GM12878 (cell line): ENCODE measurements at regions not wholly inside any gene's neighbourhood (a gene's known extent, or its start where the extent isn't known, plus 50 kb on each side); places are given as distances from the start of the nearest gene placed in this dataset.

Source experiments
- ATAC-seq: fragments of 200-7000 bp; cut with Tn5 transposase; 3 replicates; pipeline ENCODE4 v1.9.1; 2020; ENCODE audit warnings: mild to moderate bottlenecking, moderate library complexity
- BruUV-seq: library from RNA; stranded (reverse); fragments of 400-500 nt; replicated peaks from 2 replicates; lab custom pipeline; 2021; lab: Mats Ljungman, UMichigan
- CTCF ChIA-PET: fragments of 300-600 bp; sonication (Branson Sonifier 250); formaldehyde crosslinking; extraction: SDS; loops from one replicate; lab custom pipeline; 2021; ENCODE audit warnings: inconsistent platforms; lab: Yijun Ruan, JAX
- POLR2A ChIA-PET: fragments of 350-600 bp; formaldehyde crosslinking; extraction: SDS; loops from one replicate; lab custom pipeline; 2021; ENCODE audit warnings: inconsistent platforms; lab: Charles Lee
- RAD21 ChIA-PET: fragments of 300-600 bp; sonication (Branson Sonifier 250); formaldehyde crosslinking; loops from one replicate; lab custom pipeline; 2023; ENCODE audit warnings: antibody characterized with exemption; ENCODE audit not compliant: unreplicated experiment; lab: Charles Lee
- SMC1A ChIA-PET: fragments of 300-600 bp; sonication (Branson Sonifier 250); formaldehyde crosslinking; loops from one replicate; lab custom pipeline; 2023; ENCODE audit not compliant: unreplicated experiment, uncharacterized antibody; lab: Charles Lee
- DNase-seq: peaks from one replicate; pipeline ENCODE4 v3.0.0-alpha.2; 2011; ENCODE audit warnings: low read depth, low spot score
- FAIRE-seq: peaks from 3 replicates; lab custom pipeline; 2011; peaks lifted over from hg19 to GRCh38; lab: Jason Lieb, UNC
- H2AFZ ChIP-seq: 2 replicates; pipeline ENCODE4 v1.6.0; 2011; ENCODE audit warnings: low read depth, low read length, control low read depth; ENCODE audit not compliant: control insufficient read depth
- H3K27ac ChIP-seq: 2 replicates; pipeline ENCODE4 v1.5.1; 2011; ENCODE audit warnings: control low read depth; ENCODE audit not compliant: control insufficient read depth, insufficient read depth
- H3K27me3 ChIP-seq, 2 experiments: replicated peaks in 1 of 2; 2 replicates each; pipeline versions ENCODE4 v1.6.0 to v1.6.1; 2011; ENCODE audit warnings: low read length in 1 of 2; ENCODE audit not compliant: control insufficient read depth in 2 of 2, insufficient read depth in 2 of 2
- H3K36me3 ChIP-seq, 2 experiments: 2 replicates each; pipeline ENCODE4 v1.5.1; 2011; ENCODE audit warnings: low read length in 1 of 2; ENCODE audit not compliant: control insufficient read depth in 2 of 2, insufficient read depth in 2 of 2
- H3K4me1 ChIP-seq: 2 replicates; pipeline ENCODE4 v1.6.1; 2011; ENCODE audit warnings: mild to moderate bottlenecking, low read length, moderate library complexity, mixed read lengths; ENCODE audit not compliant: control insufficient read depth, insufficient read depth
- H3K4me2 ChIP-seq: 2 replicates; pipeline ENCODE4 v1.6.0; 2011; ENCODE audit warnings: control low read depth; ENCODE audit not compliant: control insufficient read depth, insufficient read depth
- H3K4me3 ChIP-seq: fragments of 200-600 bp; sonication (generic); 2 replicates; pipeline ENCODE4 v1.5.1; 2016
- H3K79me2 ChIP-seq: 2 replicates; pipeline ENCODE4 v1.6.0; 2011; ENCODE audit warnings: low read length; ENCODE audit not compliant: control insufficient read depth, insufficient read depth
- H3K9ac ChIP-seq: 2 replicates; pipeline ENCODE4 v1.8.0; 2011; ENCODE audit warnings: low read length, control low read depth, mixed read lengths; ENCODE audit not compliant: control insufficient read depth, insufficient read depth
- H3K9me3 ChIP-seq: replicated peaks from 3 replicates; pipeline ENCODE4 v1.5.1; 2011; ENCODE audit warnings: mild to moderate bottlenecking, low read length; ENCODE audit not compliant: control insufficient read depth, insufficient read depth
- H4K20me1 ChIP-seq: 2 replicates; pipeline ENCODE4 v1.6.0; 2011; ENCODE audit not compliant: control insufficient read depth, insufficient read depth
- BCL11A ChIP-seq: IDR thresholded peaks from 2 replicates; pipeline ENCODE4 v1.6.1; 2011; ENCODE audit warnings: low read depth, low read length
- BRCA1 ChIP-seq: IDR thresholded peaks from 2 replicates; pipeline ENCODE4 v1.6.1; 2011; ENCODE audit warnings: low read depth, low read length, improper control_type of control experiment
- CBFB ChIP-seq: IDR thresholded peaks from 2 replicates; pipeline ENCODE4 v1.6.1; 2016; ENCODE audit warnings: antibody characterized with exemption, low read depth
- EP300 ChIP-seq, 2 experiments: fragments of 150-350 bp in 1 of 2; IDR thresholded peaks; 2 replicates each; pipeline ENCODE4 v1.6.1; 2011 to 2012; ENCODE audit warnings: low read depth in 2 of 2, low read length in 2 of 2, borderline replicate concordance in 1 of 2, improper control_type of control experiment in 1 of 2, inconsistent platforms in 1 of 2; ENCODE audit not compliant: control insufficient read depth in 1 of 2
- ESRRA ChIP-seq: IDR thresholded peaks from 2 replicates; pipeline ENCODE4 v1.6.1; 2012; ENCODE audit warnings: mild to moderate bottlenecking, low read length, improper control_type of control experiment
- ETV6 ChIP-seq, 2 experiments: fragments of 450-650 bp in 1 of 2; IDR thresholded peaks in 1 of 2; conservative IDR thresholded peaks in 1 of 2; 2 replicates each; pipeline ENCODE4 v1.6.1; 2014; ENCODE audit warnings: antibody characterized with exemption in 1 of 2, borderline replicate concordance in 1 of 2, low read depth in 1 of 2, mild to moderate bottlenecking in 1 of 2, moderate library complexity in 1 of 2
- FOXM1 ChIP-seq: IDR thresholded peaks from 2 replicates; pipeline ENCODE4 v1.6.1; 2012; ENCODE audit warnings: low read depth, mild to moderate bottlenecking, inconsistent platforms, low read length, moderate library complexity
- HCFC1 ChIP-seq: fragments of 150-350 bp; IDR thresholded peaks from 2 replicates; pipeline ENCODE4 v1.6.1; 2014; ENCODE audit warnings: low read length
- MYB ChIP-seq: fragments of 150-350 bp; IDR thresholded peaks from 2 replicates; pipeline ENCODE4 v1.6.1; 2014; ENCODE audit warnings: mild to moderate bottlenecking, low read depth, low read length, borderline replicate concordance
- RBBP5 ChIP-seq: fragments of 200-600 bp; sonication (generic); conservative IDR thresholded peaks from 2 replicates; pipeline ENCODE4 v1.6.1; 2016
- RELA ChIP-seq: fragments of 450-650 bp; IDR thresholded peaks from 2 replicates; pipeline ENCODE4 v1.8.0; 2014; ENCODE audit warnings: borderline replicate concordance; ENCODE audit not compliant: partially characterized antibody
- SIN3A ChIP-seq: IDR thresholded peaks from 2 replicates; pipeline ENCODE4 v1.6.1; 2012; ENCODE audit warnings: low read depth, low read length, improper control_type of control experiment
- SP1 ChIP-seq: IDR thresholded peaks from one replicate; pipeline ENCODE4 v1.6.1; 2011; ENCODE audit warnings: low read depth, low read length
- TCF3 ChIP-seq: IDR thresholded peaks from 2 replicates; pipeline ENCODE4 v1.6.1; 2012; ENCODE audit warnings: low read depth, mild to moderate bottlenecking, low read length, borderline replicate concordance; ENCODE audit not compliant: insufficient read depth
- YY1 ChIP-seq: IDR thresholded peaks from 2 replicates; pipeline ENCODE4 v1.6.1; 2011; ENCODE audit warnings: low read depth, mild to moderate bottlenecking, low read length
- ZBED1 ChIP-seq: IDR thresholded peaks from 2 replicates; pipeline ENCODE4 v1.6.1; 2016; ENCODE audit warnings: borderline replicate concordance
- ZNF207 ChIP-seq: fragments of 450-650 bp; IDR thresholded peaks from 2 replicates; pipeline ENCODE4 v1.6.1; 2014; ENCODE audit warnings: antibody characterized with exemption, mild to moderate bottlenecking, borderline replicate concordance
- ZNF384 ChIP-seq: IDR thresholded peaks from 2 replicates; pipeline ENCODE4 v1.6.1; 2012; ENCODE audit warnings: low read depth, mild to moderate bottlenecking, low read length, improper control_type of control experiment, borderline replicate concordance
- WGBS: methylation state at CpG from one replicate; pipeline ENCODE4 v1.1.6; 2016; ENCODE audit warnings: low lambda C conversion rate; ENCODE audit not compliant: insufficient replicate concordance, insufficient coverage; ENCODE audit errors: missing lambda C conversion rate; 5-methylcytosine and 5-hydroxymethylcytosine counted together
- in situ Hi-C: fragments of 300-500 bp; cut with MboI; formaldehyde crosslinking; loops from 9 replicates; pipeline ENCODE4 v1.14.3; 2018; ENCODE audit warnings: mixed read lengths
- intact Hi-C: fragments of 100-400 bp; cut with micrococcal nuclease; formaldehyde crosslinking; loops from one replicate; pipeline ENCODE4 v1.14.2; 2022; ENCODE audit not compliant: unreplicated experiment
- TF ChIP-seq, protein P1 (sequence below): IDR thresholded peaks from 2 replicates; pipeline ENCODE4 v1.6.1; 2012; ENCODE audit warnings: low read depth, low read length, improper control_type of control experiment
- TF ChIP-seq, protein P2 (sequence below): fragments of 450-650 bp; formaldehyde crosslinking; IDR thresholded peaks from 2 replicates; pipeline ENCODE4 v1.4.0; 2020; ENCODE audit warnings: mild to moderate bottlenecking, moderate library complexity

DNA sequence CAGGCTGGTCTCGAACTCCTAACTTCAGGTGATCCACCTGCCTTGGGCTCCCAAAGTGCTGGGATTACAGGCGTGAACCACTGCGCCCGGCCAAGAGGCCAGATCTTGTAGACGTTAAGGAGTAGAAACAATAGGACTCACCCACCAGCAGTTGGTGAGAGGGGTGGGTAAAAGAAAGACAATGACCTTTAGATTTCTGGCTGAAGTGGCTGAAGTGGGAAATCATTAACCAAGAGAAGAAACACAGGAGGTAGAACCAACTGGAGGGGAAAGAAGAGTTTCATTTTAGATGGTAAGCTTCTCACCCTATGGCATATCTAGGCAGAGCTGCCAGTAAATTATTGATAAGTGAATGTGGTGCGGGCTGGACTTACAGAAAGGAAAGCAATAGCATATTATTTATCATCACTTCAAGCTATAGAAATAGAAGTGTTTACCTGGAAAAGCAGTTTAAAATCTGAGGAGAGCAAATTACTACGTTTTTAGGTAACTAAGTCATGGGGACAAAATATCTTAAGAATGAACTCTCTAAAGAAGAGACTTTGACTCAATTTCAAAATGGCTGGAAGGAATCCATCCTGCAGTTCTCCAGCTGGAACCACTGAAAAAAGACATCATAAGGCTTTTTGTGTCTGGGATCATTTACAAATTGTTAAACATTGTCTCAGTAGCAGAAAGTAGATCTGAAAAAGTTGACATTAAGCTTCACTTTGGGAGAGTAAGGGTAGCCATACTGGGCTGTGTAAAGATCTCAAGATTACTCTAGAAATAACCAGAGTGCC is 109.6 kb downstream of the ALDH8A1 start (continued):
- no peak for TF ChIP-seq ZBED1

DNA sequence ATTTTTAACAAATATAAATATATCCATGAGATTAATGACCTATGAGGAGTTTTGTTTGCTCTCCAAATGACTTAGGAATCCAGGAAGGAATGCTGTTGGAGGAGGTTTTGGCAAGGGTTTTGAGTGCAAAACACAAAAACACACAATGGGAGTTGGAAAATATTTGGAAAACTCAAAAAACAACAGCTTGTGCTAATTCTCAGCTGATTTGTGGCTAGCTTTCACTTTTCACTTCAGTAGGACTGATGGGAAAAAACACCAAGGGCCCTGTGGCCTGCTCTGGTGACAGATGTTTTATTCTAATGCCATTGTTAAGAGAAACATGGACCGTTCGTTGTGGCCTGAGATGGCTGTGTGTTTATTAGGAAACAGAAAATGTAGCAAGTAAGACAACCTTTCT is 113.9 kb downstream of the ALDH8A1 start:
- ChIA-PET RAD21 (no interaction called here), CTCF (interaction anchor here (1.0 to 1.7 kb wide), 2 partner anchors 105 to 691 kb away, joined by 4 to 6 read pairs; no protein-coding TSS in a partner anchor)
- H3K36me3 ChIP-seq = no peaks in the 10 kb centered on the region
- no peak overlapping the region for H2AFZ ChIP-seq
- no peak overlapping the region for H3K27ac ChIP-seq
- no peak overlapping the region for H3K4me2 ChIP-seq
- no peak for ATAC-seq
- intact Hi-C loops = no loop called here
- DNase-seq = no peak
- no peaks in the 10 kb centered on the region; the same call in 2 of the 3 replicates for H3K9me3 ChIP-seq
- no peak overlapping the region for H3K4me3 ChIP-seq
- TF ChIP-seq BCL11A (no peak), EP300 (IDR thresholded peaks at IDR 0.05; ENCODE audit: borderline replicate concordance in 1 of 2, control insufficient read depth in 1 of 2, low read depth in 2 of 2, low read length in 2 of 2) (no peak), BRCA1 (no peak), FOXM1 (no peak), HCFC1 (no peak), ESRRA (no peak), RBBP5 (no peak), RELA (no peak), TCF3 (no peak), YY1 (no peak), SIN3A (no peak), ZNF207 (no peak), ZNF384 (no peak), CBFB (no peak), SP1 (no peak), MYB (no peak), ETV6 (conservative IDR thresholded peaks at IDR 0.05 in 1 of 2, IDR thresholded peaks at IDR 0.05 in 1 of 2; ENCODE audit: borderline replicate concordance in 1 of 2, low read depth in 1 of 2) (no peak)
- TF ChIP-seq, protein P1, sequence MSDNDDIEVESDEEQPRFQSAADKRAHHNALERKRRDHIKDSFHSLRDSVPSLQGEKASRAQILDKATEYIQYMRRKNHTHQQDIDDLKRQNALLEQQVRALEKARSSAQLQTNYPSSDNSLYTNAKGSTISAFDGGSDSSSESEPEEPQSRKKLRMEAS = no peak
- TF ChIP-seq, protein P2, sequence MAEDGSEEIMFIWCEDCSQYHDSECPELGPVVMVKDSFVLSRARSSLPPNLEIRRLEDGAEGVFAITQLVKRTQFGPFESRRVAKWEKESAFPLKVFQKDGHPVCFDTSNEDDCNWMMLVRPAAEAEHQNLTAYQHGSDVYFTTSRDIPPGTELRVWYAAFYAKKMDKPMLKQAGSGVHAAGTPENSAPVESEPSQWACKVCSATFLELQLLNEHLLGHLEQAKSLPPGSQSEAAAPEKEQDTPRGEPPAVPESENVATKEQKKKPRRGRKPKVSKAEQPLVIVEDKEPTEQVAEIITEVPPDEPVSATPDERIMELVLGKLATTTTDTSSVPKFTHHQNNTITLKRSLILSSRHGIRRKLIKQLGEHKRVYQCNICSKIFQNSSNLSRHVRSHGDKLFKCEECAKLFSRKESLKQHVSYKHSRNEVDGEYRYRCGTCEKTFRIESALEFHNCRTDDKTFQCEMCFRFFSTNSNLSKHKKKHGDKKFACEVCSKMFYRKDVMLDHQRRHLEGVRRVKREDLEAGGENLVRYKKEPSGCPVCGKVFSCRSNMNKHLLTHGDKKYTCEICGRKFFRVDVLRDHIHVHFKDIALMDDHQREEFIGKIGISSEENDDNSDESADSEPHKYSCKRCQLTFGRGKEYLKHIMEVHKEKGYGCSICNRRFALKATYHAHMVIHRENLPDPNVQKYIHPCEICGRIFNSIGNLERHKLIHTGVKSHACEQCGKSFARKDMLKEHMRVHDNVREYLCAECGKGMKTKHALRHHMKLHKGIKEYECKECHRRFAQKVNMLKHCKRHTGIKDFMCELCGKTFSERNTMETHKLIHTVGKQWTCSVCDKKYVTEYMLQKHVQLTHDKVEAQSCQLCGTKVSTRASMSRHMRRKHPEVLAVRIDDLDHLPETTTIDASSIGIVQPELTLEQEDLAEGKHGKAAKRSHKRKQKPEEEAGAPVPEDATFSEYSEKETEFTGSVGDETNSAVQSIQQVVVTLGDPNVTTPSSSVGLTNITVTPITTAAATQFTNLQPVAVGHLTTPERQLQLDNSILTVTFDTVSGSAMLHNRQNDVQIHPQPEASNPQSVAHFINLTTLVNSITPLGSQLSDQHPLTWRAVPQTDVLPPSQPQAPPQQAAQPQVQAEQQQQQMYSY = no peak
- TF ChIP-seq, all 136 proteins: peak for 0
- WGBS = 14% methylated on average over 2 of the region's 2 CpGs
- FAIRE-seq = no peak
- POLR2A ChIA-PET = no interaction called here
- H3K9ac ChIP-seq = no peak overlapping the region
- no peaks in the 10 kb centered on the region for H3K4me1 ChIP-seq
- H4K20me1 ChIP-seq = no peaks in the 10 kb centered on the region
- no peaks in the 10 kb centered on the region for H3K27me3 ChIP-seq
- H3K79me2 ChIP-seq = no peaks in the 10 kb centered on the region
- in situ Hi-C loops = no loop called here
- SMC1A ChIA-PET = interaction anchor here (1.8 kb wide), 1 partner anchor 13 kb away, joined by 4 read pairs; no protein-coding TSS in a partner anchor
- no TSS peak for BruUV-seq
